ENCODE measurements at regions not wholly inside any gene's neighbourhood (a gene's known extent, or its start where the extent isn't known, plus 50 kb on each side); places are given as distances from the start of the nearest gene placed in this dataset.
A peak's percentile ranks its signal among the peaks of the same experiment; 100 is the strongest.

- Histone ChIP-seq H3K36me3 (ENCODE audit: low read depth) (no peaks in the 10 kb centered on the region), H3K4me3 (no peak overlapping the region), H3K4me1 (ENCODE audit: low read depth) (no peaks in the 10 kb centered on the region), H3K9me3 (no peaks in the 10 kb centered on the region)
- no peak for TF ChIP-seq CTCF (IDR thresholded peaks at IDR 0.05)
- DNase-seq (no peak), ATAC-seq (no peak)
- intact Hi-C loops (cut with DNase I, micrococcal nuclease) = no loop called here
These were observed 304.9 kb upstream of the JAG1 start for GRCh38 chr20:10978713-10979112.

GRCh38 chr20:10982692-10983091 is 308.9 kb upstream of the JAG1 start:
- H3K9me3 ChIP-seq = no peaks in the 10 kb centered on the region
- intact Hi-C loops (cut with DNase I, micrococcal nuclease) = no loop called here
- peaks cover 3% of the 10 kb centered on the region for H3K4me1 ChIP-seq (ENCODE audit: low read depth)
- no peak for DNase-seq
- ATAC-seq = peak; percentile 33
- H3K36me3 ChIP-seq (ENCODE audit: low read depth) = no peaks in the 10 kb centered on the region
- no peak overlapping the region for H3K4me3 ChIP-seq
- no peak for TF ChIP-seq CTCF (IDR thresholded peaks at IDR 0.05)

- no peak for TF ChIP-seq CTCF (IDR thresholded peaks at IDR 0.05)
- H3K4me3 ChIP-seq = no peak overlapping the region
- intact Hi-C loops (cut with DNase I, micrococcal nuclease) = no loop called here
- no peaks in the 10 kb centered on the region for H3K36me3 ChIP-seq (ENCODE audit: low read depth)
- DNase-seq = peak; percentile 34 to 57 (median 46)
- peak; percentile 77 for ATAC-seq
- no peaks in the 10 kb centered on the region for H3K9me3 ChIP-seq
- H3K4me1 ChIP-seq (ENCODE audit: low read depth) = peaks cover 3% of the 10 kb centered on the region
These were observed 310.5 kb upstream of the JAG1 start for GRCh38 chr20:10984294-10984693.

- no peak for DNase-seq
- peak; percentile 84 for ATAC-seq
- TF ChIP-seq CTCF (IDR thresholded peaks at IDR 0.05) = no peak
These were observed 311.1 kb upstream of the JAG1 start for GRCh38 chr20:10984913-10985312.

GRCh38 chr20:10985536-10985935 is 311.7 kb upstream of the JAG1 start:
- Histone ChIP-seq H3K36me3 (ENCODE audit: low read depth) (no peaks in the 10 kb centered on the region), H3K9me3 (no peaks in the 10 kb centered on the region), H3K4me3 (no peak overlapping the region), H3K4me1 (ENCODE audit: low read depth) (peaks cover 3% of the 10 kb centered on the region)
- ATAC-seq (peak; percentile 30), DNase-seq (no peak)
- no peak for TF ChIP-seq CTCF (IDR thresholded peaks at IDR 0.05)
- intact Hi-C loops (cut with DNase I, micrococcal nuclease) = no loop called here

More at GRCh38 chr20:10984913-10985312, 311.1 kb upstream of the JAG1 start:
- intact Hi-C loops (cut with DNase I, micrococcal nuclease) = no loop called here
- Histone ChIP-seq H3K36me3 (ENCODE audit: low read depth) (no peaks in the 10 kb centered on the region), H3K4me1 (ENCODE audit: low read depth) (peaks cover 3% of the 10 kb centered on the region), H3K9me3 (no peaks in the 10 kb centered on the region), H3K4me3 (no peak overlapping the region)

GRCh38 chr20:10986586-10986985 is 312.8 kb upstream of the JAG1 start:
- Histone ChIP-seq H3K4me3 (no peak overlapping the region), H3K9me3 (no peaks in the 10 kb centered on the region), H3K4me1 (ENCODE audit: low read depth) (peaks cover 3% of the 10 kb centered on the region), H3K36me3 (ENCODE audit: low read depth) (no peaks in the 10 kb centered on the region)
- no peak for DNase-seq
- intact Hi-C loops (cut with DNase I, micrococcal nuclease) = no loop called here
- no peak for ATAC-seq
- TF ChIP-seq CTCF (IDR thresholded peaks at IDR 0.05) = no peak

All from mucosa of descending colon (tissue), 3 donors.